Neural progenitor cell (in vitro differentiated cells): ENCODE measurements at regions not wholly inside any gene's neighbourhood (a gene's known extent, or its start where the extent isn't known, plus 50 kb on each side); places are given as distances from the start of the nearest gene placed in this dataset.

Source experiments
- CTCF ChIP-seq: fragments of 200-600 bp; sonication (generic); IDR thresholded peaks from 2 replicates; pipeline ENCODE4 v1.5.1; 2017; ENCODE audit warnings: antibody characterized with exemption, mild to moderate bottlenecking
- EZH2 ChIP-seq: fragments of 200-600 bp; sonication (generic); IDR thresholded peaks from 2 replicates; pipeline ENCODE4 v1.6.1; 2017; ENCODE audit warnings: antibody characterized with exemption, mild to moderate bottlenecking, moderate library complexity

- TF ChIP-seq CTCF (no peak), EZH2 (no peak)
These were observed 193.4 kb downstream of the CD83 start for GRCh38 chr6:14310960-14311359.
